ENCODE measurements at regions not wholly inside any gene's neighbourhood (a gene's known extent, or its start where the extent isn't known, plus 50 kb on each side); places are given as distances from the start of the nearest gene placed in this dataset.

GRCh38 chr18:40356168-40356567 lies 1598.9 kb upstream of the PIK3C3 start:
- no peaks in the 10 kb centered on the region for H3K9me3 ChIP-seq (ENCODE audit: insufficient read depth in 2 of 2, low read depth in 1 of 2, low read length in 1 of 2)
- CTCF ChIA-PET (ENCODE audit: partially characterized antibody) = no interaction called here
- no peak overlapping the region for H3K23ac ChIP-seq (ENCODE audit: insufficient read length)
- H2BK5ac ChIP-seq (ENCODE audit: low read depth, low read length) = no peak overlapping the region
- H3K36me3 ChIP-seq (ENCODE audit: control insufficient read depth in 2 of 4, insufficient read depth in 4 of 4, low read length in 3 of 4) = no peaks in the 10 kb centered on the region; a peak in 1 of 8 replicates
- H2BK12ac ChIP-seq (ENCODE audit: low read depth, low read length) = no peak overlapping the region
- no peak overlapping the region for H3K4me2 ChIP-seq (ENCODE audit: insufficient read depth in 1 of 2, low read depth in 2 of 2, low read length in 2 of 2)
- FAIRE-seq (no peak), DNase-seq (ENCODE audit: low read depth in 1 of 2, low spot score in 2 of 2) (no peak)
- no peak overlapping the region for H4K91ac ChIP-seq (replicated peaks; ENCODE audit: insufficient read length, low read length)
- H3K4me1 ChIP-seq (replicated peaks in 1 of 4; ENCODE audit: control insufficient read depth in 3 of 4, insufficient read depth in 4 of 4, low read length in 3 of 4) = no peaks in the 10 kb centered on the region
- no peaks in the 10 kb centered on the region for H4K20me1 ChIP-seq (replicated peaks in 1 of 2; ENCODE audit: control insufficient read depth in 1 of 2, insufficient read depth in 2 of 2, low read length in 2 of 2)
- H2BK120ac ChIP-seq (replicated peaks; ENCODE audit: low read depth, low read length) = no peak overlapping the region
- 83% methylated on average over 6 of the region's 6 CpGs; no CpG with 5 or more reads in 1 of the 2 experiments for WGBS, 2 experiments (ENCODE audit: extremely low coverage in 1 of 2, insufficient coverage in 1 of 2, insufficient read length in 1 of 2, insufficient replicate concordance in 2 of 2, low coverage in 1 of 2, low lambda C conversion rate in 2 of 2, missing lambda C conversion rate in 1 of 2)
- TF ChIP-seq JUND (IDR thresholded peaks at IDR 0.05; ENCODE audit: low read length) (no peak), POU5F1 (IDR thresholded peaks at IDR 0.05; ENCODE audit: low read depth, low read length) (no peak)
- TF ChIP-seq, protein P1, sequence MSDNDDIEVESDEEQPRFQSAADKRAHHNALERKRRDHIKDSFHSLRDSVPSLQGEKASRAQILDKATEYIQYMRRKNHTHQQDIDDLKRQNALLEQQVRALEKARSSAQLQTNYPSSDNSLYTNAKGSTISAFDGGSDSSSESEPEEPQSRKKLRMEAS (IDR thresholded peaks at IDR 0.05) = no peak
- H3K9ac ChIP-seq (replicated peaks in 1 of 4; ENCODE audit: extremely low read depth in 1 of 4, low read depth in 3 of 4, low read length in 3 of 4) = no peak overlapping the region
- H3K18ac ChIP-seq (ENCODE audit: extremely low read depth, low read length) = no peak overlapping the region
- no peaks in the 10 kb centered on the region for H3K23me2 ChIP-seq (ENCODE audit: low read depth, low read length)
- no peak overlapping the region for H3K27ac ChIP-seq (ENCODE audit: low read depth, low read length)
- no peak overlapping the region for H4K8ac ChIP-seq (ENCODE audit: extremely low read depth, insufficient read depth, low read length)
- no peak overlapping the region for H2BK20ac ChIP-seq (ENCODE audit: low read length)
- no peak overlapping the region for H2AFZ ChIP-seq (ENCODE audit: low read length)
- H3K4ac ChIP-seq (replicated peaks; ENCODE audit: insufficient read length, low read depth, low read length) = no peak overlapping the region
- POLR2A ChIA-PET (ENCODE audit: partially characterized antibody) = no interaction called here
- no peak overlapping the region for H3K4me3 ChIP-seq (ENCODE audit: extremely low read depth in 1 of 4, insufficient read depth in 2 of 4, low read depth in 3 of 4, low read length in 4 of 4)
- H3K27me3 ChIP-seq (replicated peaks in 1 of 4; ENCODE audit: control insufficient read depth in 3 of 4, extremely low read depth in 1 of 4, insufficient read depth in 3 of 4, low read length in 3 of 4) = no peaks in the 10 kb centered on the region
- H2BK15ac ChIP-seq (ENCODE audit: low read length) = no peak overlapping the region
- no peak overlapping the region for H3K14ac ChIP-seq (ENCODE audit: insufficient read length)
- H3K56ac ChIP-seq (replicated peaks; ENCODE audit: insufficient read length, low read depth, low read length) = no peak overlapping the region
- no peaks in the 10 kb centered on the region for H3K79me2 ChIP-seq (ENCODE audit: control insufficient read depth in 1 of 2, insufficient read depth in 2 of 2, low read length in 2 of 2)
- no peak overlapping the region for H2AK5ac ChIP-seq (ENCODE audit: low read depth, low read length)
- no peaks in the 10 kb centered on the region for H3K79me1 ChIP-seq (ENCODE audit: low read depth, low read length)
- no peak overlapping the region for H4K5ac ChIP-seq (ENCODE audit: insufficient read length, low read depth, low read length)

Measured in H1 (cell line).